Left hindlimb (tissue), 1 donor: ENCODE measurements at regions not wholly inside any gene's neighbourhood (a gene's known extent, or its start where the extent isn't known, plus 50 kb on each side); places are given as distances from the start of the nearest gene placed in this dataset.
"Not testable (repeated sequence)": the region's sequence is repeated elsewhere in the genome, so short reads cannot be mapped to it uniquely, and the experiment has no call there.

Experiments
- DNase-seq: peaks from one replicate; pipeline ENCODE4 v3.0.0-alpha.2; 2018

- no peak for DNase-seq
Measured at GRCh38 chr3:182000447-182000846, 288.7 kb downstream of the SOX2 start.

- DNase-seq: no peak
Measured at GRCh38 chr3:182005219-182005618, 293.5 kb downstream of the SOX2 start.

- DNase-seq: no peak
Measured at GRCh38 chr3:182005701-182006100, 294.0 kb downstream of the SOX2 start.

- no peak for DNase-seq
Measured at GRCh38 chr3:182006431-182006830, 294.7 kb downstream of the SOX2 start.

GRCh38 chr3:182007441-182007840 lies 295.7 kb downstream of the SOX2 start:
- DNase-seq: no peak

GRCh38 chr3:182018361-182018760 lies 306.6 kb downstream of the SOX2 start:
- no peak for DNase-seq

DNA sequence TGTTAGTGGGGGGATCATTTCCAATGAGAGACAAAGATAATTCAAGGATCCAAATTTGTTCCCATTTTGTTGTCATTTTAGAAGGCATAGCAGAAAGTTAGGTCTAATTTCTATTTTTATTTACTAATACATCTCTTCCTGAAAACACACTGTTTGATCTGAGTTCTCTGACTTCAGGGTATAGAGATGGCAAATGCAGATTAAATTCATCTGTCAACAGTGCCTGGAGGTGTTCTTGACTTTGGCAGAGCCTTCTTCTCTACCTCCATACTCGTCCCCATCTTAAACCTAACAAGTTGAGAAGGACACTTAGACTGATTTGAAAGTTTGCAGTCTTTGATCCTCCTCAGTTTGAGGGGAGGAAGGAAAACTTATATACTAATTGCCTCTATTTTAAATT lies 308.2 kb downstream of the SOX2 start:
- no peak for DNase-seq

DNA sequence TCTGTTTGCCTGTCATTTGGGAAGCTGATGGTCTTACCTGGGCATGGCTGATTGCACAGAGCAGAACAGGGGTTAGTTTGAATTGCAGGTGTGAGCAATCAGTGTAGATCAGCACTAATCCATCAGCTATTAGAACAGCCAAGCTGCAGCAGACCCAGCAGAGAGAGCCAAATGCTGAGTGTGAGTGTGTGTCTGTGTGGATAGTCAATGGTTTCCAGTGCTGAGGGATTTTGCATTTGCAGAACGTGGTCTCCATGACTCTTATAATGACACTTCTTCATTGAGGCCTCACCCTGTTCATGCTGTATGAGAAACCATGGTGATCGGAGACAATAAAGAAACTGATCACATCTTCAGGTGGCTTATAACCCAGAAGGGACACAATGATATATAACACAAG lies 312.1 kb downstream of the SOX2 start:
- no peak for DNase-seq

DNA sequence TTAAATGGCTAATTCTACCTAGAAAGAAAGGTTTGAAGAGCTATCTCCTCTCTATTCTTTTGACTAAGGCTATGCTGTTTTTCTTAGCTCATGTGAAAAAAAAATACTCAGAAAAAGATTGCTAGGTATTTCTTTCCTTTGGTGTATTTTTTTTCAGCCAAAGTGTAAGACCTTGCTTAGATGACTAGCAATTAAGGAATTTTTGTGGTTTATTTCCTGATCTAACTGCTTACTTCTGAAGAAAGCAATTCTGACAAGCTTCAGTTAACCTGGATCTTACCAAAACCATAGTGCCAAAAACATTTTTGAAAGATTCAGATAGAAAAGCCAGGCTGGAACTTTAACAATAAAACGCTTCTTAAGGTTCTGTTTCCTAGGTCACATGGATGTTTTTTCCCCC lies 315.6 kb downstream of the SOX2 start:
- DNase-seq: no peak

- DNase-seq: no peak
Measured at GRCh38 chr3:182028081-182028480, 316.4 kb downstream of the SOX2 start.

DNA sequence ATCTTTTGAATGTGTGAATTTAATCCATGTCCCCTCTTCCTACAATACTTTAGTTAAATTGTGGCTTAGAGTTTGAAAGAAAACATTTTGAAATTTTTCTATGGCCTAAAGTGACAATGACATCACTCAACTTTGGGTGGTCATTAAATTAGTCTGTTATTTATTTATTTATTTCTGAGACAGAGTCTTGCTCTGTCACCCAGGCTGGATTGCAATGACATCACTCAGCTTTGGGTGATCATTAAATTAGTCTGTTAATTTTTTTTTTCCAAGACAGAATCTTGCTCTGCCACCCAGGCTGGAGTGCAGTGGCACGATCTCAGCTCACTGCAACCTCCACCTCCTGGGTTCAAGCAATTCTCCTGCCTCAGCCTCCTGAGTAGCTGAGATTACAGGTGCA lies 322.5 kb downstream of the SOX2 start:
- DNase-seq: not testable (repeated sequence)

DNA sequence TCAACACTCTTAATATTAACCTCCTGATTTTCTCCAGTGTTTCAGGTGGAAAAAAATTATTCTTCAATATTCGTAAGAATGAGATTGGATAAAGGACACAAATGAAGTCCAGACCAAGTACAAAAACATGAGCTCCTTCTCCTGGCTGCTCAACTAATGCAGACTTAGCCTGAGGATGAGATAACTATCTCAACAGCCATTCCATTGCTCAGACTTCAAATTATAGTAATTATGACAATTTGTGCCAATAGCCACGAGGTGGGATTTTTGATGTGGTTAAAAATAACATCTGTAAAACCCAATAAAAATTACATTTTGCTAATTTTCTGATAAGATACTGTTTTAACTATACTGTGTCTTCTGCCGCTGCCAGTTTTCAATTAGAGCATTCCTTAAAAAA lies 323.6 kb downstream of the SOX2 start:
- DNase-seq: no peak

- DNase-seq: no peak
Measured at GRCh38 chr3:182036382-182036781, 324.7 kb downstream of the SOX2 start.

DNA sequence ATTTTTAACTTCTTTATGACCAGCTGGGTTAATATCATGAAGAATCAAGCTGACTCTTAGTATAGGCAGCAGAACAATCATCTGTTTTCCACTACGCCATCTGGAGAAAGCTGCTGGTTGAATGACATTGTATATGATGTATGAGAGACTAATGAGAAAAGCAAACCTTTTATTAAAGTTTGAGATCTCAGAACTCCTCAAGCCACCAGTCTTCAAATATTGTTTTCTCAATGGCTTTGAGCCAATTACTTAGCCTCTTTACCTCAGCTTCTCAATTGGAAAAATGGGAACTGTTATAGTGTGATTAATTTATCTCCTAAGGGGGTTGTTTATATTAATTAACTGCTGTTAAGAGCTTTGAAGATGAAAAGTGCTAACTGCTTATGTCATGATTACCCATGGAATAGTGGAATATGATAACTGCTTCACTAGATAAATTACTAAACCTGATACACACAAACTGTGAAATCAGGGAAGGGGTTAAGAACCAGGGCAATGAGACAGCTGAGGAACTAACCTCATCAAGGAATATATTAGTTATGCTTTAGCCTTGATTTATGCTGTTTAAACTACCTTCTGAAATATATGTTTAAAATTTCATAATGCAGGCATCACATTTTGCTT lies 330.1 kb downstream of the SOX2 start:
- no peak for DNase-seq

DNA sequence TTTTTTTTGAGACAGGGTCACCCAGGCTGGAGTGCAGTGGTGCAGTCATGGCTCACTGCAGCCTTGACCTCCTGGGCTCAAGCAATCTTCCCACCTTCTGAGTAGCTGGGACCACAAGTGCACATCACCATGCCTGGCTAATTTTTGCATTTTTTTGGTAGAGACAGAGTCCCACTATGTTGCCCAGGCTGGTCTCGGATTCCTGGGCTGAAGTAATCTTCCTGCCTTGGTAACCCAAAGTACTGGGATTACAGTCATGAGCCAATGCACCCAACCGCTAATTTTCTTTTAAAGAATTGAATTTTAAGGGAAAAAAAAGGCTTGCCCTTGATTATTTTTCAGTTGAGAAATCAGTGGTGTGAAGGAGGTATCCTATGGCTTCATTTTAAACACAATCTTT lies 334.0 kb downstream of the SOX2 start:
- no peak for DNase-seq

- DNase-seq: no peak
Measured at GRCh38 chr3:182046166-182046764, 334.5 kb downstream of the SOX2 start.

DNA sequence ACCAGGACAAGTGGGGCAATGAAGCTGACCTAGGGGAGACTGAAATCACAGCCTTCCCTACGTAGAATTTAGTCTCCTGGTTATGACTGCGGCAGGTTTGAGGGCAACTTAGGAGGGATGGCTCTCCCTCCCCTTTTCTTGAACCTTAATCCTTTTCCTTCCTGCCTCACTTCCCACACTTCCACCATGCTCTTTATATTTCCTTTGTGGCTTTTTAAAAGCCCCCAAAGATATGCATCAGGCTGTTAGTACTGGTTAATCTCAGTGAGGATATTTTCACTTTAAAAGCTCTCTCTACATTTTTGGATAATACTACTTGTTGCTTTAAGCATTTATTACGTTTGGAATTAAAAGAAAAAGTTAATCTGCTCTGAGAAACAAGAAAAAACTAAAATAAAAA lies 339.2 kb downstream of the SOX2 start:
- no peak for DNase-seq

GRCh38 chr3:182052332-182052731 lies 340.6 kb downstream of the SOX2 start:
- DNase-seq: no peak

DNA sequence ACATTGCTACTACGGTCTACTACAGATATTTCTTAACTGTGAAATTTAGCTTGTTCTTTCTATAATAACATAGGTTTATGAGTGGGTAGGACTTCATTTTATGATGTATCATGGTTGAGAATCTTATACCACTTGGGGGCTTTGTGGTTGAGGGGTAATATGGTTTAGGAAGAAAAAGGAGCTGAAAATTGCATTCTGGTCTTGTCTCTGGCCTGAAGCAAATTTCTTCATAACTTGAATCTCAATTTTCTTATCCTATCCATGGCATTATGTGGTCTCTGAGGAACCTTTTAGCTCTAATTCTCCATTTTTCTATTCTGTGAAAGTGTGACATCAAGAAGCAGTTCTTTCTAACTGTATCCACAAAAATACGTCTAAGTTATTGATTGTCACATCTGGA lies 341.0 kb downstream of the SOX2 start:
- DNase-seq: no peak

GRCh38 chr3:182058488-182058887 lies 346.8 kb downstream of the SOX2 start:
- DNase-seq: no peak

DNA sequence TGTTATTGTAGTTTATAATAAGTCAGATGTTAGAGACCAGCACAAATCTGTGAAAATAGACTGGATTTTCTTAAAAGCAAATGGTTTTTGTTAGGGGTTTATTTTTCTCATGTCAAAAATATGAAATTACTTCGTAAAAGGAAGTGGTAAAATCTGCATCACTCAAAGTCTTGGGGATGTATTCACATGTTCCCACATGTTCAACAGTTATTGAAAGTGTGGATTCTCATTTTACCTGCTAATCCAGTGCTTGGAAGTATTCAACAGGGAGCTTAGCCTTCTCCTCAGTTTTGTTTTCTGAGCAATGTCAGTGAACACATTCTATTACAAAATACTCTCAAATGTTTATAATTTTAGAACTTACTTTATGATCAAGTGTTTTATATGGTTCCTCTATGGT lies 352.0 kb downstream of the SOX2 start:
- DNase-seq: no peak

GRCh38 chr3:182067423-182067822 lies 355.7 kb downstream of the SOX2 start:
- no peak for DNase-seq

DNA sequence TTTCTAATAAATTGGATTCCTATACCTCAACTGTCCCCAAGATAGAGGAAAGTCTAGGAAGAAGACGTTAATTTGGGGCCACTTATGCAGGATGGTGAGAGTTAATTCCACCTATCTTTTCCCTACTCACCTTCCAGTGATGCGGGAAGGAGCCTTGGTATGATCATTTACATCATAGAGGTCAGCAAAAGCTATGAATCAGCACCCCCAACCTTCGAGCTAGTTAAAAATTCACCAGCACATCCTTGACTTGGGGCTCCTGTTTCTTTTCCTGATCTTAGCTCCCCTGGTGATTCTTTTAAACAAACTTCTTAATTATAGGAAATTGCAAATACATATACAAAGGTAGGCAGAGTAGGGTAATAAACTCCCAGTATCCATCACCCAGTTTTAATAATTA lies 366.6 kb downstream of the SOX2 start:
- DNase-seq: no peak

- no peak for DNase-seq
Measured at GRCh38 chr3:182078929-182079328, 367.2 kb downstream of the SOX2 start.

GRCh38 chr3:182081096-182081495 lies 369.4 kb downstream of the SOX2 start:
- DNase-seq: no peak
